Right kidney (tissue), 1 donor: ENCODE measurements at regions not wholly inside any gene's neighbourhood (a gene's known extent, or its start where the extent isn't known, plus 50 kb on each side); places are given as distances from the start of the nearest gene placed in this dataset.
A peak's percentile ranks its signal among the peaks of the same experiment; 100 is the strongest.

Experiments used
- DNase-seq: peaks from one replicate; pipeline ENCODE4 v3.0.0-alpha.2; 2016

- DNase-seq: no peak
These were observed 135.1 kb upstream of the MYLIP start for GRCh38 chr6:15993716-15994228.

DNA sequence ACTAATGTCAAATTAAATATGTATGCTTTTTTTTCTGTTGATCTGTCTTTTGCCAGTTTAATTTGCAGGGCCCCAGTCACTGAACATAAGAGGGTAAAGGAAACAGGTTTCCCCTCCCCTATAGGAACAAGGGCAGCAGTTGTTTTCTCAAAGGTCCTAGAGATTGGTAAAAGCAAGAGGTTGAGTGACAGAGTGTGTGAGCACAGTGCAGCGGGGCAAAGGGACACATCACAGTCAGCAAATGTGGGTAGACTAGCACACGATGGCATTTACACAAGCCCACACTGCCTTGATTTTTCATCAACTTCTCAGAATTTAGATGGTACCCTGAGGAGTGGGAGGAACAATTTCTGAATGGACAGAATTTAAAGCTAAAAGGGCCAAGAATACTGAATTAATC lies 138.7 kb upstream of the MYLIP start:
- no peak for DNase-seq

DNA sequence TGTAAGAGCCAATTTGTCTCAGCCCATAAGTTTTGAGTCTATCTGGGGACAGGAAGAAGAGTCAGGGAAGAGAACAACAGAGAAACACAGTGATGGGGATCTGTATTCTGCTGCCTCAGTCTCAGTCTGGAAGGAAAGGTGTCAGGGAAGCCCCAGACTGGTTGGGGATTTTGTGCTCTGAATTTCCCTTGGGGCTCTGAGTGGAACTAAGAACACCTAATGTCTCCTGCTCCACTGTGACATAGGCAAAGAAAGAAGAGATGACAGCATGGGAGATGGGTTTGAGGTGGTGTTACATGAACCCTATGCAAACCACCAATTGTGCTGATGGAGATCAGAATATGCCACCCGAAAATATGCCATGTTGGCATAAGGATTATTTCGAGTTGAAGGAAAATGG lies 139.5 kb upstream of the MYLIP start:
- DNase-seq: no peak

DNA sequence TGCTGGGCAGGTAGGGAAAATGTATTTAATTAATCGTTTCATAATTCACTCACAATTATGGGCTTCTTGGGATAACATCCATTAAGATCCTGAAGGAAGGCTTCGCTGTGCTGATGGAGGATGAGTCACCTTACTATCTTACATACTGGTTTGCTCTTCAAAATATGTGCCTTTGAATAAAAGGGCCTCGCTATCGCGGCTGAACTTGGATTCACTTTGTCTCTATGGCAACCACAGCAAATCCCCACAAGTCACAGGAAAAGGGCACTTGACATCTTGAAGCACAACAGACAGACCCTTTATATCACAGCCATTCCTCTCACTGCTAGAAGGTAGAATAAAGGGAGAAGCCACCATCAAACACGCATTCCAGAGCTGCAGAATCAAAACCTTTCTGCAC lies 141.3 kb upstream of the MYLIP start:
- DNase-seq: no peak

- no peak for DNase-seq
These were observed 142.8 kb upstream of the MYLIP start for GRCh38 chr6:15986027-15986629.

- no peak for DNase-seq
These were observed 143.4 kb upstream of the MYLIP start for GRCh38 chr6:15985379-15985959.

DNA sequence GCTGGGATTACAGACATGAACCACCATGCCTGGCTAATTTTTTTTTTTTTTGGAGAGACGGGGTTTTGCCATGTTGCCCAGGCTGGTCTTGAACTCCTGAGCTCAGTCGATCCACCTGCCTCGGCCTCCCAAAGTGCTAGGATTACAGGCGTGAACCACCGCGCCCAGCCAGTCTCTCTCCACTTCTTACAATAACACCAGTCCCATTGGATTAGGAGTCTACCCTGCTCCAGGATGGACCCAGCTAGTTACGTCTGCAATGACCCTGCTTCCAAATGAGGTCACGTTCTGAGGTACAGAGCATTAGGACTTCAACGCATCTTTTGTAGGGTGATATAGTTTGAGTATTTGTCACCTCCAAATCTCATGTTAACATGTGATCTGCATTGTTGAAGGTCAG lies 146.9 kb upstream of the MYLIP start:
- DNase-seq: no peak

DNA sequence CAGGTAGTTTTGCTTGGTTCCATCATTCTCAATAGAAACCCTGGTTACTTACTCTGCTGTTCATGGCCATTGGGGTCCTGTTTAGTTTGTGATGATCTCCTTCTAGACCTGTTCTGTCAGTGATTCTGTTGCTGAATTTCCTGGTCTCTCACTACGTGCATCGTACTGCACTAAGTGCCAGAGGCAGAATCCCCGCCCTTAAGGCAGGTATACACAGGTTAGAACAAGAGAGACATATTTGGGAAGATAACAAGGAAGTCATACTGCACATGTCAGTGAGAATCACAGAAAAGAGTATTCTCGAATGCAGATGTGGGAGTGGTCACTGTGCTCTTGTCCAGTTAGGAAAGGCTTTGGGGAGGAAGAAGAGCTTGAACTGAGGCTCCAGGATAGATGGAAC lies 148.1 kb upstream of the MYLIP start:
- DNase-seq: no peak

DNA sequence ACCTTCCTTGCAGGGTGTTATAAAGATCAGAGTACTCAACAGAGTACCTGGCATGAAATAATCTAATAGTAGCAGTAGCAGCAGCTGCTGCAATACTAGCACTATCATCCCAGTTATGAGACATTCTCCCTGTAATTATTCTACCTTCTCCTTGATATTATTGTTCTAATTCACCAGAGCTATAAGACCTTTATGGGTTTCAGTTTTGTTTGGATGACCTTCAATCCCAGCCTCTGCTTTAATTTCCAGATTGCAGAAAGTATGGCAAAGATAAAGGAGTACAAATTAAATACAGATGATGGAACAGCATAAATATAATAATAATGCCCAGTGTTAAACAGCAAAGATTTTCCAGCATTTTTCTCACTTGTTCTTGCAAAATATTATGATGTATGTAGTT lies 150.5 kb upstream of the MYLIP start:
- DNase-seq: no peak

DNA sequence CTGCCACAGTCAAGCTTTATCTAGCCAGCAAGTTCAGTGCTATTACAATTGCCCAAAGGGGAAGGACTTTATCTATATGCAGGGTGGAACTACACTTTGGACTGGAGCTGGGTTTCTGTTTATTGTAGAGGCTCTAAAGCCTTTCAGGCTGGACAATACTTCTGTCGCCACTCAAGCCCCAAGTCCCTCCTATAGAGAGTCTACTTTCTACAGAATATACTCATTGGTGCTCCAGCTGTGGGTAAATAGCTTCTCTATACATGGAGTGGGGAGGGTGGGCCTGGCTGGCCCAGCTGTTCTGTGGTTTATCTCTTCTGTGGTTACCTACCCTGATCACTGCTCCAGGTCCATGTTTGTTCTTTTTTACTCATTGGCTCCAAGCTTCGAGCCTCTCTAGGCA lies 151.8 kb upstream of the MYLIP start:
- no peak for DNase-seq

DNA sequence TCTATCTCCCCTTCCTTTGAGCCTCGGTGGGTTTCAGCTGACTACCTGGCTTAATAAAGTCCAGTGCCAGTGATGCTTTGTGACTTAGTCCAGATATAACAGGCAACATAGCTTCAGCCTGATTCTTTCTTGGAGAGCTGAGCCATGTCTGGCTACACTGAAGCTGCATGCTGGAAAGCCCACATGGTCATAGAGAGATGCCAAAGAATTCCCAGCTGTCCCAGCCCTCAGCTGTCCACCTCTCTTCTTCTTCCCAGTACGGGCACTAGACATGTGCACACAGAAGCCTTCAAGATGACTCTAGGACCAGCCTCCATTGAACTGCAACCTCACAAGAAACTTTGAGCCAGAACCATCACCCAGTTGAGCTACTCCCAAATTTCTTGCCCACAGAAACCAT lies 154.1 kb upstream of the MYLIP start:
- DNase-seq: no peak

- no peak for DNase-seq
These were observed 158.4 kb upstream of the MYLIP start for GRCh38 chr6:15970517-15970916.

DNA sequence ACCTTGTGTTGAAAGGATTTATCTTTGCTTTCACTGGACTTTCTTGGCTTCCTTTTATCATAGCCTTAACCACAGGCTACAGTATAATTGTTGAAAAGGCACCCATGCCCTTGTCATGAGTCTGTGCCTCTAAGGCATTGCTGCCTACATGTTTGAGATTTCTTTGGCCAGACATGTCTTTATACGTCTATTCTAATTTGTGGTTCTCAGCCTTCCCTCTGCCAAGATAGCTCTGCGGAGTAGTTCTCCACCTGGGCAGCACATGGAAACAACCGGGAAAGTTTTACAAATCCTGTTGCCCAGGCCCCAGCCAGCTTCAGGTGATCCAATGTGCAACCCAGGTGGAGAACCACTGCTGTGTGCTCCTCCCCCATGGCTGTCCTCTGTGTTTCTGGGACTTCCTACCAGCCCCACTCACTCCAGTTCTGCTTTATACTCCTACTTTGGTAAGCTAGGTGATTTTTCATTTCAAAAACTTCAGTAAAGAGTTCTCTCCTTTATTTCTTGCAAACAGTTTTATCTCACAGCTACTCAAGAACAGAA lies 159.6 kb upstream of the MYLIP start:
- DNase-seq: no peak

- no peak for DNase-seq
These were observed 160.4 kb upstream of the MYLIP start for GRCh38 chr6:15968519-15968918.

DNA sequence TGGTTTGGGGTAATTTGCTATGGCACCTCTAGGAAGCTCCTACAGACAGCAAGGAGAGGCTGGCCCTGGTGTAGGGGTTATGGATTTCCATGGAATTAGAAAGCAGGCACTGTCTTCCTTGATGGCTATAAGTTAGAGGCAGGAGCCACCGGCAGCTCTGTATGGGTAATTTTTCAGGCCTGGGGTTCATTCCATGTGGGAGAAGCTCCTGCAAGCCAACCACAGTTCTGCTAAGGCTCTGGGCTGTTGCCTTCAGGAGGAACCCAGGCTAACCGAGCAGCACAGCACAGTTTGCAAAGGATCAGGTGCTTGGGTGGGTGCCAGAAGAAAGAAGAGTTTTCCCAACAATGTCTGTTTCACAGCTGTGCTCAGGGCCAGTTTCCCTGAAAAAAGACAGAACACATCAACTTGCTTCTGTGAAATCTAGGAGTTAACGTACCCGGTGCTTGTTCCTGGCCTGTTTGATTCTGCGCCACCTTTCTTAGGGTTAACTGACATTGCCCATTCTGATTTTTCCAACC lies 162.8 kb upstream of the MYLIP start:
- no peak for DNase-seq

- no peak for DNase-seq
These were observed 166.5 kb upstream of the MYLIP start for GRCh38 chr6:15962449-15962764.

DNA sequence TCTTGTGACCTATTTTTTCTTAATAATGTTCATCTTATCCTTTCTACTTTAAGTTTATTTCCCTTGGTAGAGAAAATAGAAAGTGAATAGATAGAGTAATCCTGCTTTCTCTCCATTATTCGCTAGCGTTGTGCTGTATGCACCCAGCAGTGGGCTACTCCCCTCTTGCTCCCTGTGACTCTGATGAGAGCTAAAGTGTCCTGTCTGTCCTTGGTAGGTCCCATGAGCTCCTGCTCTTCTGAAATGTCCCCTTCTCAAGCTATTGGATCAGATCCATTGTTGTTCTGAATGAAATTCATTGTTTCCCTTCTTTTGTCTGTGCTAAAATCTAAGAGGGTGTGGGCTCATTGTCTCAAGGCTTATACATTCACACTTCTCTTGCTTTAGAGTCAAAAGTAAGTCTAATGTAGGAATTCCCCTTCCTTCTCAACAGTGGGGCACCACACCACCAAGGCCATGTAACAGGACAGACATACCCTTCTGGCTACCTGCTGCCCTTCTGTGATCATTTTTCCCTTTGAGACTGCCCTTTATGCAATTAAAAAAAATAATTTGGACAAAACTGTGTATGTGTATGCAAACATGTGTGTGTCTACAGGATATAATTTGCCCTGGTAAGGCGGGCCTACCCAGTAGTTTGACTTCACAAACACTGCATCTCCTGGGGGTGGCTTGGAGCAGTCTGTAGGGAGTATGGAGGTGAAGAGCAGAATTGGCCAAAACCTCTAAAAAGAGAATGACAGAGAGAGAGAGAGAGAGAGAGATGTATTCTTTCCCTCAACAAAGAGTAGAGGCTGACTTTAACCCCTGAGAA lies 167.0 kb upstream of the MYLIP start:
- no peak for DNase-seq

DNA sequence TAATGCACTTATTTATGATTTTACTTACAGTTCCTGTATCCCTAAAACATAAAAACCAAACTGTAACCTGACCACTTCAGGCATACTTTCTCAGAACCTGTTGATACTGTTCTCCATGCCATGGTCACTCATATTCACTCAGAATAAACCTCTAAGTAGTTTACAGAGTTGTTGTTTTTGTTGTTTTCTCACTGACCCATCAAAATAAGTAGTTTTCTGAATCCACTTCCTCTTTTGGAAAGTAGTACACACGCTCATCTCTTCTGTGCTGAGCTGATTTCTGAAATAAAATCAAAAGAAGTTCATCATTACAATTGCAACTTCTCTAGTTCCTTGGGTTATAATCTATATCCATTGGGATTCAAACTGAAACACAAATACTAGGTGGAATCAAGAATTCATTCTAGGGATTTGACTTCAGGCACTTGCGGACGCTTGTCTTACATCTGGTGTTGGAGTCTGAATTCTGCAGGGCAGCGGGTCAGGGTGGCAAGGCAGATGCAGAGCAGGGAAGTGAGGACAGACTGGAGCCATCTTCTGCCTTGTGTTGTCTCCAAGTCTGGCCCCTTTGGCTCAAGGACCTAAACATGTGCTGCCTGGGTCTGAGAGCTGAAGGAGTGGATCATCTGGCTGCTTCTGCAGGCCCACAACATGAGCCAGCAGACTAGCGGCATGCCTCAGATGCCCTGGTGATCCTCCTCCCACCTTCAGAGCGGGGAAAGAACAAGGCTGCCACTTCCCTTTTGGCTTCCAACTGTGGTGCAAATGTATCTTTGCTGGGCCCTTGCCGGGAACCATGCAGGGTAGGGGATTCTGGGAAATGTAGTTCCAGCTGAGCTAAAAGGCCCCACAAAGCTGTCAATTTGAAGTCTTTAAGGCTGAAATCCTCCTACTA lies 167.9 kb upstream of the MYLIP start:
- DNase-seq: no peak

DNA sequence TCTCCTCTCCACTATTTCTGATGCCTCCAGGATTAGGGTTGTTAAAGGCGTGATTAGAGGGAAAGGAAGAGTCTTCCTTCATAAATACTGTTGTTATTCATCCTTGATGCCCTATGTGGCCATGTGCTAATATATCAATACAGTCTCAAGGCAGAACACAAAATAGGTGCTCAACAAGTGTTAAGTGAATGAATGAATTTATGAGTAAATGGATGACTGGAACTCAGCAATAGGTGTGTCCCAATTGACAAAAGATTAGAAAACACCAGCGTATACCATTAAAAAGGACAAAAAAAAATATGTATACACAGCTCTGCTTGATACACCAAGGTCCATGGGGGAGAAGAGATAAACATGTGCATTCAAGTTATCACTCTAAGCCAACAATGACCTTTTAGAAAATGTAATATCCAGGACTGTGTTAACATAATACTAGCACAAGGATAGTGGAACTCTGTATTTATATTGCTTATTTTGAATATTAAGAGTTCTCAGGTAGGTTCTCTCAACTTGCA lies 171.2 kb upstream of the MYLIP start:
- DNase-seq: no peak

GRCh38 chr6:15956205-15957106 lies 172.4 kb upstream of the MYLIP start:
- peak; percentile 53 for DNase-seq

DNA sequence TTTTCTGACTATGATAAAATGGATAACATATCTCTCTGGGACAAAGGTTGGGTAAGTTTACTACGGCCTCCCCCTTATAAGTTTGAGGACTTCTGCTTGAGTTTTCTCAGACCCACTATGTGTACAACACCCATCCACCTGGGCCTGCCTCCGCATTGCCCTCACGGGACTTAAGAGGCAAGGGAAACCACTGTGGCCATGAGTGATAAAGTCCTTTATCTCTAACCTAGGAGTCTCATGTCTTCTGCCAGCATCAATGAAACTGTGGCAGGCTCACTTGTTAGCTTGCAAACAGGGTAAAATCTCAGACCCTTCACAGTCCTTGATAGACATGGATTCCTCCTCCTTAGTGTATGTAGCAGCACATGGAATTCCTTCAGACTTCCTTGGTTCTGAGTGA lies 173.4 kb upstream of the MYLIP start:
- DNase-seq: no peak
